Stimulated activated CD4-positive, alpha-beta T cell treated with anti-CD3 and anti-CD28 coated beads, TNF-alpha, amount 100 ng/mL, for 48 hours (primary cell): ENCODE measurements at regions not wholly inside any gene's neighbourhood (a gene's known extent, or its start where the extent isn't known, plus 50 kb on each side); places are given as distances from the start of the nearest gene placed in this dataset.
A peak's percentile ranks its signal among the peaks of the same experiment; 100 is the strongest.
"Not testable (repeated sequence)": the region's sequence is repeated elsewhere in the genome, so short reads cannot be mapped to it uniquely, and the experiment has no call there.

ENCODE experiments used
- DNase-seq, 3 donors: peaks; one replicate each; pipeline ENCODE4 v3.0.0-alpha.2; 2020; ENCODE audit warnings: low read depth in 3 of 3

- no peak for DNase-seq
These were observed 55.4 kb upstream of the GRPR start for GRCh38 chrX:16067886-16068515.

GRCh38 chrX:16063921-16064320 is 59.4 kb upstream of the GRPR start:
- no peak for DNase-seq

GRCh38 chrX:16063141-16063540 is 60.2 kb upstream of the GRPR start:
- no peak for DNase-seq

GRCh38 chrX:16061296-16061695 is 62.1 kb upstream of the GRPR start:
- no peak for DNase-seq

- no peak for DNase-seq
These were observed 63.1 kb upstream of the GRPR start for GRCh38 chrX:16060252-16060651.

DNA sequence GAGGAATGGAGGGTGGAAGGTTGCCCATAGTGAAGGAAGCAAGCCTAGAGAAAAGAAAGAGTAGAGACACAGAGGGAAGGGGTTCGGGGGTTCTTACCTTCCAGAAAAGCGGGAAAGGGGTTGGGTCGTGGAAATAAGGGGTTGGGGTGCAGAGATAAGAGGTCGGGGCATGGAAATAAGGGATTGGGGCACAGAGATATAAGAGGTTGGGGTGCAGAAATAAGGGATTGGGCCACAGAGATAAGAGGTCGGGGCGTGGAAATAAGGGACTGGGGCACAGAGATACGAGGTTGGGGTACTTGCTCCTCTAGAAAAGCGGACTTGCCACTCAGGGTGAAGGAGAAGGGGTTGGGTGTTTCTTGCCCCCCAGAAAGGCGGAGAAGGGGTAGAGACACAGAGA is 74.2 kb upstream of the GRPR start:
- DNase-seq: not testable (repeated sequence)

DNA sequence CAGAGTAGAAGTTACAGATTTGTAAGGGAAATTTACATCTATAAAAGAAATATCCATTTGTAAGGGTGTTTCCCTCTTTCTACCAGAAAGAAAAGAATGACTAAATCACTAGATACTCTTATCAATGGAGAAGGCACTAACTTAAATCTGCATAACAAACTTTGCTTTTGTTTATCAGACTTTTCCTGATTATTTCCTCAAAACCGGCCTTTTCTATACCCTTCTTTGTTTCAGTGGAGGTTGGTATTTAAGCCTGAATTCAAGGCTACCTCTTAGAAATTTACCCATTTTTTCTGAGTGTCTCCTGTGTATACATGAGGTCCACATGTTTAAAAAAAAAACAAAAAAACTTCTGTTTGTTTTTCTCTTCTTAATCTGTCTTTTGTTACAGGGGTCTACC is 80.4 kb upstream of the GRPR start:
- no peak for DNase-seq

GRCh38 chrX:16039834-16040233 is 83.5 kb upstream of the GRPR start:
- no peak for DNase-seq

DNA sequence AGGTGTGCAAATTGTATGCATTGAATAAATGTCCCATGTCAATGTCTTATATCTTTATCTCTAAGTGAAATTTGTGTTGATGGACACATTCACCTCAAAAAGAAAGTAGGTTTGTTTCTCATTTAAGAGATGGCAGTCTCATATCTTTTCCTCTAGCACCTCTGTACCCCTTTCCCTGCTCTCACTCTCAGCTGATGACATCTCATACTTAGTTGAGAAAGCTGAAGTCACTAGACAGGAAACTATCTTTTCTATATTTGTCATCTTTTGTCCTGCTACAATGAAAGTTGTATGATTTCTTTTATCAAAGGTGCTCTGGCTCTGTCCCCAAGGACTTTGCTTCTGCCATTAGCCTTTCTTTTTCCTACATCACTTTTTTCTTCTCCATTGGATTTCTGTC is 84.0 kb upstream of the GRPR start:
- DNase-seq: no peak

DNA sequence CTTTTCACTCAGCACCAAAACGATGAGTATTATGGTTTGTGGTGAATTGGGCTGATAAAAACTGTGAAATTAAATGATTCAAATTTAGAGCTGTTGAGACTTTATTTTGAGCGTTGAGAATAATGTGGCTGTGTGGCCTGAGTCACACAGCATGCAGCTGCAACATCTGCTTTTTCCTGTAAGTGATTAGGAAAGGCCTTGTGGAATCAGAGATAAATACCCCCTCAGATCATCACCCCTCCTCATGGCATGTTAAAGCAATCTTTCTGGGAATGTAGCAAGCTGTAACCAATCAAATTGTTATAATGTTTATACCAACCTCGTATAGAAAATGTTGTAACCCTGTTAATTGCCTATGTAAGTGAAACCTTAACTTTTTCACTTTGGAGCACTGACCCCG is 90.0 kb upstream of the GRPR start:
- DNase-seq: no peak

DNA sequence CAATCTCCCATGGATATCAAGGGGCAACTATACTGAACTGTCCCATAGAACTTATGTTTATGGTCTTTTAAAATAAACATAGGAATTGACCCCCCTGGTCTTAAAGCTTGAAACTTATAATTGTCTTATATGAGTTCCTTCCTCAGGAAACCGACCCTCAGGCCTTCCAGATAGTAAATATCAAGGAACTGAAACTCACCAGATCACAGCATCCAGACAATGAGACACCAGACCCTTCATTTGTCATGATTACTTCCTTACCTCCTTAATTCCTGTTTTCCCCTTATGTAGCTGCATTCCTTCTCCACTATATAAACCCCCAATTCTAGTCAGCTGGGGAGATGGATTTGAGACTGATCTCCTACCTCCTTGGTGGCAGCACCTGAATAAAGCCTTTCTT is 94.8 kb upstream of the GRPR start:
- DNase-seq: no peak

DNA sequence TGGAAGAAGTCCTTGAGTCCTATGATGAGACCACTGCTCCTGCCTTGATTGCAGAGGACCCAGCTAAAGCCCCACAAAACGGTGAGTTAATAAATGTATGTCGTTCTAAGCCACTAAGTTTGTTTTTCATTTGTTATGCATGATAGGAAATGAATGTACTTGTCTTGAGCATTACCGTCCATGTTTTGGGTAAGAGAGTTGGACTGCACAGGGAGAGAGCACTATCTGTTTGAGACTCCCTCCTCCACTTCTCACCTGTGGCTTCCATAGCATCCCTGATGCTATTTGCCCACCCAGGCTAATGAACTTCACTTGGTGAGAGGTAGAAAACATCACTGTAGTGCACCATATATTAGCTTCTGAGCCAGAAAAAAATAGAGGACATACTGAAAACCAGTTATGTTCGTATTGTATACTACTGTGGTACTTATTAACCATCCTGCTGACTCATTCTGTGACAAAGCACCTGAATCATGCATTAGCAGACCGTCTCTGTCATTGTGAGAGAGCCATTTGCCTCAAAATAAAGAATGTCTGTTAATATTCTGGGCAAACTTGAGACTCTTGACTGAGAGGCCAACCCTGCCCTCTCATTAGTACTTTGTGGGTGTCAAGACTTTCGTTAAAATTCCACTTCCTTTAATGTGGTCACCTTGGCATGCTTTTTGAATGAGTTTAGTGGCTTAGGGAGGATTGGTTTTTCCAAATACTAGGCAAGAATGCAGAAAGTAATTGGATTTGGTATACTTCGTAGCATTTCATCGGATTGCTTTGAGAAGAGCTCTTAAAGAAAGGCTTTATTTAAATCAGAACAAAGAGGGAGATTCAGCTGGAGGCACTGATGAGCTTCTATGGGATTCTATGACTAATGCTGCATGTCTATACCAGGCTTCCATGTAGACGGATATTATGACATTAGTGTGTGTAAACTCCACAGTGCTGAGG is 99.3 kb upstream of the GRPR start:
- DNase-seq: no peak

- DNase-seq: no peak
These were observed 100.7 kb upstream of the GRPR start for GRCh38 chrX:16022580-16023200.

DNA sequence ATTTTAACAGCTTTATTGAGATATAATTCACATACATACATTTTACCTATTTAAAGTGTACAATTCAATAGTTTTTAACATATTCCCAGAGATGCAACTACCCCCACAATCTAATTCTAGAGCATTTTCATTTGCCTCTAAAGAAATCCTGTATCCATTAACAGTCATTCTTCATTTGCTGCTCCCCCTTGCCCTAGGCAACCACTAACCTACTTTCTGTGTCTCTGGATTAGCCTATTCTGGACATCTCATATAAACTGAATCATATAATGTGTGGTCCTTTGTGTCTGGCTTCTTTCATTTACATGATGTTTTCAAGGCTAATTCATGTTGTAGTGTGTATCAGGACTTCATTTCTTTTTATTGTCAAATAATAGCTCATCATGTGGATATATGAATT is 105.1 kb upstream of the GRPR start:
- DNase-seq: no peak

DNA sequence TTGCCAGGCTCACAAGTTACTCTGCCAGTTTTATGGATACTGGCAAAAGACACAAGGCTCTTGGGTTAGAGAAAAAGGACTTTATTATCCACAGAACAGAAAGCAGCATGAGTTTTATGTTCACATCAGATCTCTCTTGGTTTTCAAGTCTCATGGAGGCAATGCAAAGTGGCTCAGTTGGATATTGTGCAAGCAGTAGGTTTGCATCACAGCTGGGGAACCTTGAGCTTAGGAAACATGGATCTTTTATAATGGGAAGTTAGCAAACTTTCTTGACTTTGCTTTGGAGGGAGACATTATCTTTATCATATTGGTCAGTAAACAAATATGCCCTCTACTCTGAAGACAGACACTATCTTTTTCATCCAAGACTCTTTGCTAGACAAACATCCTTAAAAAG is 109.2 kb upstream of the GRPR start:
- DNase-seq: no peak

- no peak for DNase-seq
These were observed 111.1 kb upstream of the GRPR start for GRCh38 chrX:16012250-16012649.

- DNase-seq: no peak
These were observed 117.4 kb upstream of the GRPR start for GRCh38 chrX:16005917-16006316.

GRCh38 chrX:16002185-16002584 is 121.2 kb upstream of the GRPR start:
- DNase-seq: no peak

GRCh38 chrX:15998350-15998749 is 125.0 kb upstream of the GRPR start:
- no peak for DNase-seq

GRCh38 chrX:15989716-15990115 is 133.6 kb upstream of the GRPR start:
- no peak for DNase-seq

GRCh38 chrX:15988661-15989603 is 134.3 kb upstream of the AP1S2 start:
- no peak for DNase-seq

DNA sequence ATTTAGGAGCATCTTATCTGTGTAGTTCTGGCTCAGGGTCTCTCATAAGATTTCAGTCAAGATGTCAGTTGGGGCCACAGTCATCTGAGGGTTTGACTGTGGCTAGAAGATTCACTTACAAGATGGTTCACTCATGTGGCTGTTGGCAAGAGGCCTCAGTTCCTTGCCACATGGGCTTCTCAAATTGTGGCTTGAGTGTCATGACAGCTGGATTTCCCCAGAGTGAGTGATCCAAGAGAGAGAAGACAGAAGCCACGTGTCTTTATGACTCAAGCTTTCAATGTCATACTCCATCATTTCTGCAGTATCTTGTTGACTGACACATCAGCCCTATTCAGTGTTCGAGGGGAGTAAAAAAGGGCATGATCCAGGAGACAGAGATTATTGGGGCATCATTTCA is 131.3 kb upstream of the AP1S2 start:
- DNase-seq: peak in 2 of 3 donors; percentile 19 to 37
